Erythroblast (primary cell): ENCODE measurements at regions not wholly inside any gene's neighbourhood (a gene's known extent, or its start where the extent isn't known, plus 50 kb on each side); places are given as distances from the start of the nearest gene placed in this dataset.

Experiments used
- GATA1 ChIP-seq: IDR thresholded peaks from 2 replicates; pipeline ENCODE4 v1.6.1; 2011; ENCODE audit warnings: low read depth, mild to moderate bottlenecking, control low read depth, low read length, moderate library complexity
- POLR2A ChIP-seq: IDR thresholded peaks from 2 replicates; pipeline ENCODE4 v1.6.1; 2011; ENCODE audit warnings: mild to moderate bottlenecking, low read length

DNA sequence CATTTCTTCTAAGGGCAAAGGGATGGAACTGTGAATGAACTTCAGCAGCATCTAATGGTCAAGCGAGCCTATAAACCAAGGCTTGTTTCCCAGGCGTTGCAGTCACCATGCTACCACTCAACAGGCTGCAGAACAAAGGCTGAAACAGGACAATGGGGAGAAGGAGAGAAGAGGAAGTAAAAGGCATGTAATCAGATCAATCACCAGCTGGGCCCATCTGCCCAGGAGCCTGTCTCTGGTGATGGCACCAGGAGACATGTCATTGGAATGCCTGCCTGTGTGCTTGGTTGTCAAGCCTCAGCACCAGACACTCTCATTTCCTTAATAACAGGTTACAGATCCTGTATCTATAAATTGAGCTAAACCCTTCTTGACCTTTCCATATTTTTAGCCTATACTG, 81.7 kb upstream of the UMPS start:
- TF ChIP-seq POLR2A (no peak), GATA1 (no peak)
